Esophagus muscularis mucosa (tissue), 3 donors: ENCODE measurements at regions not wholly inside any gene's neighbourhood (a gene's known extent, or its start where the extent isn't known, plus 50 kb on each side); places are given as distances from the start of the nearest gene placed in this dataset.

Experiments
- CTCF ChIP-seq, 3 experiments: fragments of 200-600 bp in 2 of 3; fragments of 450-650 bp in 1 of 3; sonication (generic) in 2 of 3; IDR thresholded peaks; one replicate each; pipeline ENCODE4 v1.5.1; 2017 to 2019; ENCODE audit warnings: antibody characterized with exemption in 3 of 3, mild to moderate bottlenecking in 2 of 3, moderate library complexity in 1 of 3
- POLR2A ChIP-seq: fragments of 450-650 bp; IDR thresholded peaks from one replicate; pipeline ENCODE4 v1.6.1; 2017; ENCODE audit warnings: antibody characterized with exemption, moderate library complexity, mild to moderate bottlenecking, low read depth
- POLR2AphosphoS5 ChIP-seq, 2 donors: sonication (generic); formaldehyde crosslinking; IDR thresholded peaks; one replicate each; pipeline ENCODE4 v1.6.1; 2017; ENCODE audit warnings: antibody characterized with exemption in 2 of 2

GRCh38 chr18:41466436-41467160 lies 488.4 kb upstream of the PIK3C3 start:
- TF ChIP-seq CTCF (IDR thresholded peaks at IDR 0.05) (no peak), POLR2A (no peak), POLR2AphosphoS5 (IDR thresholded peaks at IDR 0.05) (no peak)
